NCI-H2081 (cell line): ENCODE measurements at regions not wholly inside any gene's neighbourhood (a gene's known extent, or its start where the extent isn't known, plus 50 kb on each side); places are given as distances from the start of the nearest gene placed in this dataset.

Experiments used
- DNase-seq, 2 experiments: peaks; one replicate each; lab custom pipeline; 2025; lab: John Stamatoyannopoulos, UW

GRCh38 chr7:46446151-46446550 is 525.1 kb upstream of the IGFBP3 start:
- no peak for DNase-seq

GRCh38 chr7:46444256-46444655 is 523.2 kb upstream of the IGFBP3 start:
- DNase-seq, result no peak

- DNase-seq, result no peak
Observed at GRCh38 chr7:46440186-46440585, 519.1 kb upstream of the IGFBP3 start.

- no peak for DNase-seq
Observed at GRCh38 chr7:46432708-46433107, 511.6 kb upstream of the IGFBP3 start.

- no peak for DNase-seq
Observed at GRCh38 chr7:46428295-46428694, 507.2 kb upstream of the IGFBP3 start.

GRCh38 chr7:46424934-46425333 is 503.9 kb upstream of the IGFBP3 start:
- DNase-seq, result no peak

- no peak for DNase-seq
Observed at GRCh38 chr7:46421441-46422230, 500.6 kb upstream of the IGFBP3 start.

- DNase-seq, result no peak
Observed at GRCh38 chr7:46414946-46415345, 493.9 kb upstream of the IGFBP3 start.

GRCh38 chr7:46411236-46411635 is 490.2 kb upstream of the IGFBP3 start:
- DNase-seq, result no peak

GRCh38 chr7:46407125-46407524 is 486.1 kb upstream of the IGFBP3 start:
- DNase-seq, result no peak

- DNase-seq, result no peak
Observed at GRCh38 chr7:46397591-46397990, 476.5 kb upstream of the IGFBP3 start.

- DNase-seq, result no peak
Observed at GRCh38 chr7:46396481-46396880, 475.4 kb upstream of the IGFBP3 start.

GRCh38 chr7:46393142-46393541 is 472.1 kb upstream of the IGFBP3 start:
- no peak for DNase-seq

GRCh38 chr7:46391231-46392201 is 470.4 kb upstream of the IGFBP3 start:
- DNase-seq, result no peak

GRCh38 chr7:46390042-46390441 is 469.0 kb upstream of the IGFBP3 start:
- DNase-seq, result no peak

- DNase-seq, result no peak
Observed at GRCh38 chr7:46389146-46389545, 468.1 kb upstream of the IGFBP3 start.

- DNase-seq, result no peak
Observed at GRCh38 chr7:46387646-46388045, 466.6 kb upstream of the IGFBP3 start.

GRCh38 chr7:46386428-46387399 is 465.6 kb upstream of the IGFBP3 start:
- DNase-seq, result no peak

- no peak for DNase-seq
Observed at GRCh38 chr7:46385662-46386309, 464.7 kb upstream of the IGFBP3 start.

GRCh38 chr7:46383605-46384004 is 462.5 kb upstream of the IGFBP3 start:
- no peak for DNase-seq

GRCh38 chr7:46369933-46370654 is 449.0 kb upstream of the IGFBP3 start:
- no peak for DNase-seq
